AG09319 (cell line): ENCODE measurements at regions not wholly inside any gene's neighbourhood (a gene's known extent, or its start where the extent isn't known, plus 50 kb on each side); places are given as distances from the start of the nearest gene placed in this dataset.

ENCODE experiments used
- DNase-seq: peaks from one replicate; pipeline ENCODE4 v3.0.0-alpha.2; 2010; ENCODE audit warnings: low read depth; ENCODE audit errors: extremely low read depth
- TF ChIP-seq, protein P1 (sequence below): IDR thresholded peaks from 2 replicates; pipeline ENCODE4 v1.5.1; 2011; ENCODE audit warnings: low read depth, mild to moderate bottlenecking, inconsistent platforms, low read length, moderate library complexity

DNA sequence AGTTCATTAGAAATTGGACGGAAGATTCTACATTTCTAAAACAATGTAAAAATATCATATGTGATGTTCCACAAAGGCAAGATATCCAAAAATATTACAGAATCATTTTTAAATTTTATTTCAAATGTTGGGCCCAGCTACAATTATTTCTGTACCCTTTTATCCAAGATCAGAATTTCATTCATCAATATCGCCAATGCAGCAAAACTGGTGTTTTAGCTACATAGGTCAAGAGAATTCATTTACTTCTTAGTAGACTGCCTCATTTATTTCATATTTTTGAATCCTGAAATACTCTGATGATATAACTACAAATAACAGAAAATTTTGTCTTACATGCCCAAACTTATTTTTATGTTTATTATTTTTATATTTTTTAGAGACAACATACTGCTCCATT lies 143.1 kb downstream of the CMPK2 start:
- DNase-seq: no peak
- TF ChIP-seq, protein P1, sequence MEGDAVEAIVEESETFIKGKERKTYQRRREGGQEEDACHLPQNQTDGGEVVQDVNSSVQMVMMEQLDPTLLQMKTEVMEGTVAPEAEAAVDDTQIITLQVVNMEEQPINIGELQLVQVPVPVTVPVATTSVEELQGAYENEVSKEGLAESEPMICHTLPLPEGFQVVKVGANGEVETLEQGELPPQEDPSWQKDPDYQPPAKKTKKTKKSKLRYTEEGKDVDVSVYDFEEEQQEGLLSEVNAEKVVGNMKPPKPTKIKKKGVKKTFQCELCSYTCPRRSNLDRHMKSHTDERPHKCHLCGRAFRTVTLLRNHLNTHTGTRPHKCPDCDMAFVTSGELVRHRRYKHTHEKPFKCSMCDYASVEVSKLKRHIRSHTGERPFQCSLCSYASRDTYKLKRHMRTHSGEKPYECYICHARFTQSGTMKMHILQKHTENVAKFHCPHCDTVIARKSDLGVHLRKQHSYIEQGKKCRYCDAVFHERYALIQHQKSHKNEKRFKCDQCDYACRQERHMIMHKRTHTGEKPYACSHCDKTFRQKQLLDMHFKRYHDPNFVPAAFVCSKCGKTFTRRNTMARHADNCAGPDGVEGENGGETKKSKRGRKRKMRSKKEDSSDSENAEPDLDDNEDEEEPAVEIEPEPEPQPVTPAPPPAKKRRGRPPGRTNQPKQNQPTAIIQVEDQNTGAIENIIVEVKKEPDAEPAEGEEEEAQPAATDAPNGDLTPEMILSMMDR: no peak

DNA sequence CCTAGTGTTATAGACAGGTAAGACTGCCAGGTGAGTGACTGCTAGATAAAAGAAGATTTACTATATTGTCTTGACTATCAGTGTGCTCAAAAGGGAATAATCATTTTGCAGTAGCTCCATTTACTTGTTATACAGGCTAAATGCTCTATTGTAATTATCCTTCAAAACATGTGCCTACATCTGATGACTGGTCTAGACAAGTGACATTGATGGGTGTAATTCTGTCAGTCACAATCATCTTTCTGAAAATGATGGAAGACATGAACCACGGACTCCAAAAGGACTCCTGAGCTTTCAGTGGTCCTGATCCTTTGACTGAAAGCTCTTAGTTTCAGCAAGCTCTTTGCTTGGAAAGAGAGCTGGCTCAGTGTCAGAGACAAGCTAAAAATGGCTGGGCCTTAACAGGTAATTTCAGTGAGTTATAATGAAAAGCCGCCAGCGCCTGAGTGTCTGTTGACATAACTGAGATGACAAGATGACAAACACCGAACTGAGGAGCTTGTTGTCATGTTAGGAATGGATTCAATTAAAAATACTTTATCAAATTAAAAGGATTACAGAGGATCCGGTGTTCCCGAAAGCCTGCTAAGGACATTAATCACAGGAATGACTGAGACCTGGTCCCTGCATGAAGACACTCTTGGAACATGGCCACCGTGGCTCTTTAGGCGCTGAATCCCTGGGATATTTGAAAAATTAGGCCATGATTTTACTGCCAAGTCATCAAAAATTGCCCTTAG lies 141.7 kb downstream of the CMPK2 start:
- DNase-seq: no peak
- TF ChIP-seq, protein P1: no peak

DNA sequence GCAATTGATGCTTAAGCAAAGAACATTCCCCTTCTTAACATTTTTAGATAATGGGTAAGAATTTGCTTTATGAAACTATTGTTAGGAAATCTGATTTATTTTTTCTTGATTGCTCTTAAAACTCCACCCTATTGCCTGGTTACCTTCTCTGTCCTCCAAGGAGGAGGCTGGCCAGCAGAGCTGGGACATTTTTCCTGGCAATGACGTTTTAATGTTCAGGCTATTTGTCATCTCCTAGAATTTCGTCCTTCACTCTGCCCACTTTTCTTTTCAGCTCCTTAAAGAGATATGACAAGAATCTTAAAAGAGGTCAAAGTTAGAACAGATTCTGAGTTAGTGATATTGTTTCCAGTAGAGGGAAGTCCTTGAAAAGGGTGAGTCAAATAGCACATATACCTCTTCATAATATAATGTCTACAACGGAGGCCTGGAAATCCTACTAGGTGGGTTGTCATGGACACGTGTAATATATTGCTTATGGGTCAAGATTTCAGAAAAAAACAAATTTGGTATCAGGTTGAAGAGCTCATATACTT lies 141.0 kb downstream of the CMPK2 start:
- TF ChIP-seq, protein P1: no peak
- no peak for DNase-seq

DNA sequence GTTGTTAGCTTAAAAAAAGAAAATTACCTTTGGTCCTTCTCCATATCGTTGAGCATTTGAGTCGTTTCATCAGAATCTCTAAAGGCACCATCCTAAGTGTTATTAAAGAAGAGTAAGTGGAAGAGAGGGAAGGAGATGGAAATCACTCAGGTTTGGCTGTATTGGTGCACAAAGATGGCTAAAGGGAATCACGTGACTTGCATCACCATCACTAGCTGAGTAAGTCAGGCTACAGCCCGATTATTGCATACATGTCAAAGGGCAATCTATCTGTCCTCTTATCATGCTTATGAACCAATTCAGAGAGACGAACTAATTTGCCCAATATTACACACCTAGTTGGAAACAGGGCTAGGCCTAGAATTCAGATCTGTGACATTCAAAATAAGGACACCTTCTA lies 137.6 kb downstream of the CMPK2 start:
- TF ChIP-seq, protein P1: no peak
- DNase-seq: no peak

DNA sequence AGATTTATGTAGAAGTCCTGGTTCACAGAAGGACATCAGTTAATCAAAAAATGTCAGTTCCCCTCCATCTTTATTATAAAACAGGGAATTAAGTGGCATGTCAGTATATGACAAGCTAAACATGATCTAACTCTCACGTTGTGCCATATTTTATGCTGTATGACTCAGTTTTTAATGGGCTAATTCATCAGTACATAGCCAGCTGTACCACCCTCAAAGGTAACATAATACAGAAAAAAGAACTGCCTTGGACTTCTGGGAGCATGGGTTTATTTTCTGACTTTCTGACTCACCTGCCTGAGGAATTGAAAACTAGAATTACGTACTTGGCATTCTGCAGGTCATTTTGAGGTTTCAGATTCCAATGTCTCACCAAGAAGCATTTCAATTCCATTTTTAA lies 135.7 kb downstream of the CMPK2 start:
- TF ChIP-seq, protein P1: no peak
- DNase-seq: no peak

DNA sequence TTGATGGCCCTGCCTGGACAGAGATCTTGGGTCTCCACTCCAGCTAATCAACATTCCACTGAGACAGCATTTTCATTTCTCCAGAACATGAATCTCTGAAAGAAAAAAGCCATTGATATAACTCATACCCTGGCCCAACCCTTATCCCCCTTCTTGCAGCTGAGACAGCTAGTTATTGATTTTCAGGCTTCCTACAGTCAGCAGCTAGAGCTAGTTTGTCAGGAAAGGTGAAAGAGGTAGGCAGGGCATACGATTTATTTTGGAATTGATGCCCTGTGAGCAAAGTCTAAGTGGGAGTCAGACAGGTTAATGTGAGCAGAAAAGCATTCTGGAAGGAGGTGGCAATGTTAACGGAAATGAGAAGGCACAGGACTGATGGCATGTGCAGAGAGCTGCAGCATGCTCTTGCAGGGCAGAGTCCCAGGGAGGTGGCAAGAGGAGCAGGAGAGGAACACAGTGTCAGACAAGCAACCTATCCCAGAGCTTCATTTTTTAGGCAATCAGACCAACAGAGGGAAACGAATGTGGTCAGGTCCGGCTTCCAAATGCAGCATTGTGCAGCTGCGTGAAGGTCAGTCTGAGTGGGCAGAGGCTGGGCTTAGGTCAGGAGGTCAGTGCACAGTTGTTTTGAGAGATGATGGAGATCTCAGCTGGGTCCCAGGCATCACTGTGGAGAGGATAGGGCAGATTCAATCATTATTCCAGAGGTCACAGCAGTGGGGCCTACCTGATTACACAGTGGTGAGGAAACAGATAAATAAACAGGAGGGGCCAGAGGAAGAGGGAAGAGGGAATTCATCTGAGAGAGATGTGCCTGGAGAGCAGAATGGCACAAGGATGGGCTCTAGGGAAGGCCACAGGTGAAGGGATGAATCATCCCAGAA lies 134.8 kb downstream of the CMPK2 start:
- TF ChIP-seq, protein P1: no peak
- DNase-seq: no peak

DNA sequence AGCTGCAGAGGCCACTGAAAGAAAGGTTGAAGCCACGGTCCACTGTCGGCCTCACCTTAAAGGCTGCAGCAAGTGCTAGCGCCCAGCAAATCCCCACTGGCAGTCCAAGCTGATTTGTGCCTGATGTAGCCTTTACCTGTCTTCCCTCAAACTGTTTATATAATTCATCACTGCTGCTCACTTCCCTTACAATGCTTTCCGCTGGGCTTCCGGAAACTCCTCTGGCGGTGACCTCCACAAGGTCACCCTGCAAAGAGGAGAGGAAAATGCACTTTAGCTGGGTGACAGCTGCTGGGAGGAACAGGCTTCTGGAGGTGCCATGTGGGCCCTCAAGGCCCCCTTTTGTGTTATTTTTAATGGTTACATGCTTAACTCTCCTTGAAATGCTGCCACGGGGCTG lies 126.2 kb downstream of the CMPK2 start:
- TF ChIP-seq, protein P1: no peak
- DNase-seq: no peak
